Femur (tissue), 1 donor: ENCODE measurements at regions not wholly inside any gene's neighbourhood (a gene's known extent, or its start where the extent isn't known, plus 50 kb on each side); places are given as distances from the start of the nearest gene placed in this dataset.

Source experiments
- DNase-seq: peaks from one replicate; pipeline ENCODE4 v3.0.0-alpha.2; 2017

- DNase-seq: no peak
Measured at GRCh38 chr12:61857968-61858367, 402.2 kb upstream of the USP15 start.

- DNase-seq: no peak
Measured at GRCh38 chr12:61860451-61860850, 399.8 kb upstream of the USP15 start.

- no peak for DNase-seq
Measured at GRCh38 chr12:61862986-61863385, 397.2 kb upstream of the USP15 start.

GRCh38 chr12:61863811-61864210 lies 396.4 kb upstream of the USP15 start:
- DNase-seq: no peak

GRCh38 chr12:61869796-61870195 lies 390.4 kb upstream of the USP15 start:
- no peak for DNase-seq

GRCh38 chr12:61870658-61871484 lies 389.3 kb upstream of the USP15 start:
- no peak for DNase-seq

- DNase-seq: no peak
Measured at GRCh38 chr12:61871485-61871810, 388.8 kb upstream of the USP15 start.

- DNase-seq: no peak
Measured at GRCh38 chr12:61879229-61879628, 381.0 kb upstream of the USP15 start.

GRCh38 chr12:61880186-61880585 lies 380.0 kb upstream of the USP15 start:
- no peak for DNase-seq

GRCh38 chr12:61891632-61892031 lies 368.6 kb upstream of the USP15 start:
- no peak for DNase-seq

- no peak for DNase-seq
Measured at GRCh38 chr12:61894168-61894567, 366.0 kb upstream of the USP15 start.

- DNase-seq: no peak
Measured at GRCh38 chr12:61896436-61896835, 363.8 kb upstream of the USP15 start.

GRCh38 chr12:61902403-61902802 lies 357.8 kb upstream of the USP15 start:
- DNase-seq: no peak

- no peak for DNase-seq
Measured at GRCh38 chr12:61911113-61911512, 349.1 kb upstream of the USP15 start.

- DNase-seq: no peak
Measured at GRCh38 chr12:61915420-61915819, 344.8 kb upstream of the USP15 start.

GRCh38 chr12:61916831-61917230 lies 343.4 kb upstream of the USP15 start:
- no peak for DNase-seq

GRCh38 chr12:61919686-61920085 lies 340.5 kb upstream of the USP15 start:
- no peak for DNase-seq

- no peak for DNase-seq
Measured at GRCh38 chr12:61920230-61920629, 340.0 kb upstream of the USP15 start.

- DNase-seq: no peak
Measured at GRCh38 chr12:61923152-61923551, 337.1 kb upstream of the USP15 start.

GRCh38 chr12:61934564-61934963 lies 325.6 kb upstream of the USP15 start:
- DNase-seq: no peak

- DNase-seq: no peak
Measured at GRCh38 chr12:61939977-61940376, 320.2 kb upstream of the USP15 start.

GRCh38 chr12:61956545-61956944 lies 303.7 kb upstream of the USP15 start:
- no peak for DNase-seq

GRCh38 chr12:61974461-61974860 lies 285.7 kb upstream of the USP15 start:
- no peak for DNase-seq

- DNase-seq: no peak
Measured at GRCh38 chr12:61985830-61986229, 274.4 kb upstream of the USP15 start.

- DNase-seq: no peak
Measured at GRCh38 chr12:61987173-61987572, 273.0 kb upstream of the USP15 start.
